LNCAP (cell line): ENCODE measurements at regions not wholly inside any gene's neighbourhood (a gene's known extent, or its start where the extent isn't known, plus 50 kb on each side); places are given as distances from the start of the nearest gene placed in this dataset.

Experiments
- TF ChIP-seq, protein P1 (sequence below): fragments of 450-650 bp; IDR thresholded peaks from 2 replicates; pipeline ENCODE4 v1.5.1; 2017; ENCODE audit warnings: mild to moderate bottlenecking

DNA sequence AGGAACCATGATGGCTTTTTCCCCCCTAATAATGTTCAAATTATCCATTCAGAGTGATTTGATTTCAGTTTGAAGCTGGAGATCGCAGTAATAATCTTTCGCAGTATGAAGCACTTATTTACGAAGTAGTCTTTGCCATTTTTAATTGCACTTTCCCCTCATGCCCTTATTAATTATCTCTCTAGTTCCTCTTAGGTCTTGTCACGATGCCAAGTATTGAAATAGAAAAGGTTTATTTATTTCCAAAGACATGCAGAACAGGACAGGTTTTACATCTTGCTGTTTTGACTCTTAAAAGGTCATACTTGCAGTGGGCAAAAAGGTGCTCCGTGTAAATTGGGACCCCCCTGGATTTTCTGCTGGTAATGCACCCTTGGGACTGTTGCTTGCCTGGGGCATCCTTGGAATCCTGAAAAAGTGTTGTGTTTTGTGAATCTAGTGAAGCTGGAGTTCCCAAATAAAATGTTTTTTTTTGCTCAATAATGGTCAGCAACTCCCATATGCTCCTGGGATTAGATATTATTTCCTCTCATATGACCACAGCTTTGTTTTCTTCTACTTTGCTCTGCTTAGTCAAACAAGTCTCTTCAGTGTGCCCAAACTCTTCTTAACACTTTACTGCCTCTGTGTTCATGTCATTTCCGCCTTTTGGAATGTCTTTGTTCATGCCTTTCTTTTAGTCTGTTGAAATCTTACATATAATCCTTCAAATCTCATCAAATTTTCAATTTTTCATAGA is 278.3 kb downstream of the TMEM38B start:
- TF ChIP-seq, protein P1, sequence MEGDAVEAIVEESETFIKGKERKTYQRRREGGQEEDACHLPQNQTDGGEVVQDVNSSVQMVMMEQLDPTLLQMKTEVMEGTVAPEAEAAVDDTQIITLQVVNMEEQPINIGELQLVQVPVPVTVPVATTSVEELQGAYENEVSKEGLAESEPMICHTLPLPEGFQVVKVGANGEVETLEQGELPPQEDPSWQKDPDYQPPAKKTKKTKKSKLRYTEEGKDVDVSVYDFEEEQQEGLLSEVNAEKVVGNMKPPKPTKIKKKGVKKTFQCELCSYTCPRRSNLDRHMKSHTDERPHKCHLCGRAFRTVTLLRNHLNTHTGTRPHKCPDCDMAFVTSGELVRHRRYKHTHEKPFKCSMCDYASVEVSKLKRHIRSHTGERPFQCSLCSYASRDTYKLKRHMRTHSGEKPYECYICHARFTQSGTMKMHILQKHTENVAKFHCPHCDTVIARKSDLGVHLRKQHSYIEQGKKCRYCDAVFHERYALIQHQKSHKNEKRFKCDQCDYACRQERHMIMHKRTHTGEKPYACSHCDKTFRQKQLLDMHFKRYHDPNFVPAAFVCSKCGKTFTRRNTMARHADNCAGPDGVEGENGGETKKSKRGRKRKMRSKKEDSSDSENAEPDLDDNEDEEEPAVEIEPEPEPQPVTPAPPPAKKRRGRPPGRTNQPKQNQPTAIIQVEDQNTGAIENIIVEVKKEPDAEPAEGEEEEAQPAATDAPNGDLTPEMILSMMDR, result no peak

DNA sequence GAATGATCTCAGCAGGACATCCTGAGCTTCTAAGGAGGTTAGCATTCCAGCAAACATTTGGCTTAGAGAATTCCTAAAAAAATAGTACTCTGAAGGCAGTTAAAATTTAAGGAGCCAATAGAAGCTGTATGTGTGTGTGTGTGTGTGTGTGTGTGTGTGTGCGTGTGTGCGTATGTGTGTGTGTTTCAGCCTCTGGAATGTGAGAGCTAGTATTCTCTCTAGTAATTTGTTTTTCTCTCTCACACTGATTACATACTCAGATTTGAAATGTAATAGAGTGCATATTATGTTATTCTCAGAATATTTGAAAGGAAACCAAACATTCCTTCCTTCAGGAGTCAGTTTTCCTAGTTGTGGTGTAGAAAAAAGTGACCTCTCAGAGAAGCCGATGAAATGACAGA is 279.6 kb downstream of the TMEM38B start:
- TF ChIP-seq, protein P1, result no peak

DNA sequence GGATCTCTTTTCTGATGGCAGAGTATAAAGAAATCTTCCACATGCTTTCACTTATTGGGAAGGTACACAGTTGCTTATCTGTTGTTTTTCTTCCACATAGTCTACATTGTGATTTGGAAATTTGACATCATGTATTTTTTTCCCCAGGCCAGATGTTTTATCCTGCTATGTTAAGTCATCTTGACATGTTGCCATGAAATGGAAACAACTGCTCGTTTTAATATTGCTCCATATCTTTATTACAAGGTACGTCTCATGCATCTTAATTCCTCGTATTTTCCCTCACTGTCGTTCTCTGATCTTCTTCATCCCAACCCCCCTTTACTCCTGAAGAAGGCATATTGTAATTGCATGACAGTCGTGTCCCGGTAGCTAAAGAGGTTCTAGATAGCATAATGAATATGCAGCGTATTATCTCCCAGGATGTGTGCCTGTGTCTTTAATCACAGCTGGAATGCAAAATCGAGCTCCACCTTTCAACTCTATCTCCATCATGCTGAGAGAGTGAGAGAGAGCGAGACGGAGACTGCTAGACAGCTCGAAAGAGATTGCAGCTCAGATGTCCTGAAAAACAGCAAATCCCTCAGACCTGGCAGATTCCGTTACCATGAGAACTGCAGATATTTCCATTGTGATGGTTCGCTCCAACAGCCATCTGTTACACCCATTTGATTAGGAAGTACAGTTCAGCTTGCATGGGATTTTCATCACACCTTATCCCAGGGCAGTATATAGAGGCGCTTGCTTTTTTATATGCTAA is 281.7 kb downstream of the TMEM38B start:
- TF ChIP-seq, protein P1, result no peak

DNA sequence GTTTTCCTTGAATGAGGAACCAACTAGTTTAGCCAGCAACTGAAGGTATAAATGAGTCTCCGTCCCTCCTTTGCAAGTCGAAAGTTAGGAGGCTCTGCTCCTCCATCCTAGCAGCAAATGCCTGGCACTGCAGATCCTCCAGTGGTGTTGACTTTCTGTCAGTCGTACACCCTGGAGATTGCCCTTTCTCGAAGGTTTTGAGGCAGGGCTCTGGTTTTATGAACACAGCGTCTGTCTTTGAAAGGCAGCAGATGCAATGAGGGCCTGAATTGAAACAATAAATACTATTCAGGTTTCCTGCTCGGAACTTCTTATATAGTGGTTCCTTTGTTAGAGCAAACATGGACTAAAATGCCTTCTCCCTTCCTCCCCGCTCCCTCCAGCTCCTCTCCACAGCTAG is 284.0 kb downstream of the TMEM38B start:
- TF ChIP-seq, protein P1, result no peak

DNA sequence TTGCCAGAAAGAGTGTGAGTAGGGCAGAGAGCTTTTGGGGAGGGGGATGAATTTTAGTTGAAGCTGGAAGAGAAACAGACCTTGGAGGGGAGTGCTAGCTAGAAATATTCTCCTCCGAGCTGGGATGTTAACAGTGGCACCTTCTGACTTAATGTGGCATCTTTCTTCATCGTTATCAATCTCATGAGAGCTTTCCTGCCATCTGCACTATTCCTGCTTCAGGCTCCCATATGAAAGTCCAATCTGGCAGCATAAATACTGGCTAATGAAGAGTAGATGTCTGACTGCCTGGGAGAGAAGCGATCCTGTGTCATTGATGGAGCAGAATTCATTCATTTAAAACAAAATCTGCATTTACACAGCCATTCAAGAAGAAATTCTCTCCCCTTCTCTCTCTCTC is 284.5 kb downstream of the TMEM38B start:
- TF ChIP-seq, protein P1, result no peak

DNA sequence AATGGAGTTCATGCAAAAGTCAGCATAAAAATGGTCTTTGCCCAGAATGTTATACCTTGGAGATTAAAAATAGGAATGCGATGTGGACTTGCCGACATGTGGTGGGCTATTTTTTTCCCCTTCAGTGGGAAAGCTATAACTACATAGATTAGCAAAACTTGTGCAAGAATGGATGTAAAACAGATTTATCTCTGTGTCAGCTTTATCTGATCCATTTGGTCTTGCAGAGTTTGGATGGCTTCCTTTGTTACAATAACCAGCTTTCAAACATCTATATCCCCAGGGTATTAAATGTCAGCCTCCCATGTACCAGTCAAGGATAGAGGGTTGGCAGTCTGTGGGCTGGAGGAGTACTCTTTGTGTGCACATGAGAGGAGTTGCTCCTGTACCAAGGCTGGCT is 284.9 kb downstream of the TMEM38B start:
- TF ChIP-seq, protein P1, result no peak

DNA sequence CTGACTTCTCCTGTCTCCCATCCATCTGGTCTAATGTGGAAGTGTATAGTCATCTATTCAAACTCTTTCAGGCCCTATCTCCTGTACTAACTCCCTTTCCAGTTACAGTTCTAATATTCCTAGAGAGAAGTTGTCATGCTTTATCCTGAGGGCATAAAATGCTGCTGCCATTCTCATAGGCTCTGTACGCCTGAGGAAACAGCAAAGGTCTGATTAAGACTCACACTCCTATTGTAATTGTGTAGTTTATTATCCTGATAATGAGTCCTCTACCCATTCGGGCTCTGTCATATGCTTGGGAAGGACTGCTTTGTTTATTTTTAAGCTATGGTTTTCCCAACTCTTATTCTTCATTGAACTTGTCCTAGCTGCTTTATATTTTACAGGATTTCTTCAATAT is 290.4 kb downstream of the TMEM38B start:
- TF ChIP-seq, protein P1, result no peak
